ENCODE measurements at regions not wholly inside any gene's neighbourhood (a gene's known extent, or its start where the extent isn't known, plus 50 kb on each side); places are given as distances from the start of the nearest gene placed in this dataset.
"Not testable (repeated sequence)": the region's sequence is repeated elsewhere in the genome, so short reads cannot be mapped to it uniquely, and the experiment has no call there.

GRCh38 chr16:62258931-62259435 is 222.7 kb upstream of the CDH8 start:
- not testable (repeated sequence) for TF ChIP-seq CTCF (IDR thresholded peaks at IDR 0.05; ENCODE audit: poor library complexity, severe bottlenecking); EP300 (conservative IDR thresholded peaks at IDR 0.05; ENCODE audit: poor library complexity, severe bottlenecking); POLR2AphosphoS5 (IDR thresholded peaks at IDR 0.05); EZH2 (IDR thresholded peaks at IDR 0.05; ENCODE audit: borderline replicate concordance, insufficient read depth, low read length, poor library complexity, severe bottlenecking); TAF1 (IDR thresholded peaks at IDR 0.05; ENCODE audit: low read depth); REST (IDR thresholded peaks at IDR 0.05; ENCODE audit: borderline replicate concordance); RAD21 (conservative IDR thresholded peaks at IDR 0.05); SMC3 (conservative IDR thresholded peaks at IDR 0.05; ENCODE audit: poor library complexity); MXI1 (conservative IDR thresholded peaks at IDR 0.05; ENCODE audit: poor library complexity, severe bottlenecking)
